ENCODE measurements at regions not wholly inside any gene's neighbourhood (a gene's known extent, or its start where the extent isn't known, plus 50 kb on each side); places are given as distances from the start of the nearest gene placed in this dataset.

- no peak for DNase-seq (ENCODE audit: low read depth in 1 of 2, low spot score in 1 of 2)
- Histone ChIP-seq H3K4me3 (replicated peaks; ENCODE audit: insufficient read depth, low read length) (no peak overlapping the region), H3K27me3 (ENCODE audit: insufficient read depth, poor library complexity, severe bottlenecking) (peaks cover 2% of the 10 kb centered on the region), H3K27ac (replicated peaks) (no peak overlapping the region)
- TF ChIP-seq POLR2AphosphoS5 (IDR thresholded peaks at IDR 0.05; ENCODE audit: low read depth) = no peak
- TF ChIP-seq SPI1 (IDR thresholded peaks at IDR 0.05; ENCODE audit: borderline replicate concordance, low read depth) = no peak
- no peak for TF ChIP-seq REST (IDR thresholded peaks at IDR 0.05; ENCODE audit: insufficient replicate concordance, low read depth)
- TF ChIP-seq, protein P1, sequence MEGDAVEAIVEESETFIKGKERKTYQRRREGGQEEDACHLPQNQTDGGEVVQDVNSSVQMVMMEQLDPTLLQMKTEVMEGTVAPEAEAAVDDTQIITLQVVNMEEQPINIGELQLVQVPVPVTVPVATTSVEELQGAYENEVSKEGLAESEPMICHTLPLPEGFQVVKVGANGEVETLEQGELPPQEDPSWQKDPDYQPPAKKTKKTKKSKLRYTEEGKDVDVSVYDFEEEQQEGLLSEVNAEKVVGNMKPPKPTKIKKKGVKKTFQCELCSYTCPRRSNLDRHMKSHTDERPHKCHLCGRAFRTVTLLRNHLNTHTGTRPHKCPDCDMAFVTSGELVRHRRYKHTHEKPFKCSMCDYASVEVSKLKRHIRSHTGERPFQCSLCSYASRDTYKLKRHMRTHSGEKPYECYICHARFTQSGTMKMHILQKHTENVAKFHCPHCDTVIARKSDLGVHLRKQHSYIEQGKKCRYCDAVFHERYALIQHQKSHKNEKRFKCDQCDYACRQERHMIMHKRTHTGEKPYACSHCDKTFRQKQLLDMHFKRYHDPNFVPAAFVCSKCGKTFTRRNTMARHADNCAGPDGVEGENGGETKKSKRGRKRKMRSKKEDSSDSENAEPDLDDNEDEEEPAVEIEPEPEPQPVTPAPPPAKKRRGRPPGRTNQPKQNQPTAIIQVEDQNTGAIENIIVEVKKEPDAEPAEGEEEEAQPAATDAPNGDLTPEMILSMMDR (IDR thresholded peaks at IDR 0.05; ENCODE audit: insufficient read depth, low read length) = no peak
- TF ChIP-seq GABPA (IDR thresholded peaks at IDR 0.05; ENCODE audit: low read depth) = no peak
These were observed 95.1 kb upstream of the DACH1 start for GRCh38 chr13:71962126-71962525.

- no peak overlapping the region for H3K4me3 ChIP-seq (replicated peaks; ENCODE audit: insufficient read depth, low read length)
- H3K27ac ChIP-seq (replicated peaks) = no peak overlapping the region
- H3K27me3 ChIP-seq (ENCODE audit: insufficient read depth, poor library complexity, severe bottlenecking) = peaks cover 2% of the 10 kb centered on the region
- TF ChIP-seq GABPA (IDR thresholded peaks at IDR 0.05; ENCODE audit: low read depth) = no peak
- no peak for TF ChIP-seq REST (IDR thresholded peaks at IDR 0.05; ENCODE audit: insufficient replicate concordance, low read depth)
- TF ChIP-seq, protein P1 (IDR thresholded peaks at IDR 0.05; ENCODE audit: insufficient read depth, low read length) = no peak
- no peak for TF ChIP-seq POLR2AphosphoS5 (IDR thresholded peaks at IDR 0.05; ENCODE audit: low read depth)
- TF ChIP-seq SPI1 (IDR thresholded peaks at IDR 0.05; ENCODE audit: borderline replicate concordance, low read depth) = no peak
- no peak for DNase-seq (ENCODE audit: low read depth in 1 of 2, low spot score in 1 of 2)
These were observed 82.4 kb upstream of the DACH1 start for GRCh38 chr13:71949441-71949840.

DNA sequence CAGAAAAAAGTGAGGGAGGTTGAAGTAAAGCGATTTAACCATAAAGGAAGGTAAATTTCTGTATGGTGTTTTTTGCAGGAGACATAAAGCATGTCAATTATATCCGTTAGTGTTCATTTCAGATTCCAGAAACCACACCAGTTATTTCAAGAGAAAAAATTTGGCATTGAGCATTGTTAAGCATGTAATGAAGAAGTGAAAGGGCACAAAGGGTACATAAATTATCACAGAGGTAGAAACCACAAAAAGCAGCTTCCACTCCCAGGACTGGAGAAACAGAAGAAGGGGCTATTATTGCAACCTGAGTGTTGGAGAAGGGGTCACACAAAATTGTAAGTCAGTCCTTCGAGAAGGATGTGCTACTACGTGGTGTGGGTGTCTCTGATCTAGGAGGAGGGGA, 72.2 kb upstream of the DACH1 start:
- no peak for DNase-seq (ENCODE audit: low read depth in 1 of 2, low spot score in 1 of 2)
- Histone ChIP-seq H3K4me3 (replicated peaks; ENCODE audit: insufficient read depth, low read length) (no peak overlapping the region), H3K27me3 (ENCODE audit: insufficient read depth, poor library complexity, severe bottlenecking) (no peaks in the 10 kb centered on the region), H3K27ac (replicated peaks) (no peak overlapping the region)
- TF ChIP-seq, protein P1 (IDR thresholded peaks at IDR 0.05; ENCODE audit: insufficient read depth, low read length) = no peak
- TF ChIP-seq REST (IDR thresholded peaks at IDR 0.05; ENCODE audit: insufficient replicate concordance, low read depth) = no peak
- no peak for TF ChIP-seq POLR2AphosphoS5 (IDR thresholded peaks at IDR 0.05; ENCODE audit: low read depth)
- no peak for TF ChIP-seq SPI1 (IDR thresholded peaks at IDR 0.05; ENCODE audit: borderline replicate concordance, low read depth)
- no peak for TF ChIP-seq GABPA (IDR thresholded peaks at IDR 0.05; ENCODE audit: low read depth)
